ENCODE measurements at regions not wholly inside any gene's neighbourhood (a gene's known extent, or its start where the extent isn't known, plus 50 kb on each side); places are given as distances from the start of the nearest gene placed in this dataset.

- no peak for TF ChIP-seq MAX (IDR thresholded peaks at IDR 0.05)
- no peak for TF ChIP-seq CREB1 (IDR thresholded peaks at IDR 0.05; ENCODE audit: low read depth)
- TF ChIP-seq REST (IDR thresholded peaks at IDR 0.05; ENCODE audit: low read depth): no peak
- TF ChIP-seq EP300 (IDR thresholded peaks at IDR 0.05; ENCODE audit: borderline replicate concordance): no peak
- TF ChIP-seq TAF1 (IDR thresholded peaks at IDR 0.05; ENCODE audit: low read depth): no peak
- TF ChIP-seq CEBPB (IDR thresholded peaks at IDR 0.05): no peak
- no peak for TF ChIP-seq YY1 (IDR thresholded peaks at IDR 0.05; ENCODE audit: low read depth)
- TF ChIP-seq TEAD4 (IDR thresholded peaks at IDR 0.05): no peak
- no peak for TF ChIP-seq RAD21 (IDR thresholded peaks at IDR 0.05; ENCODE audit: low read depth)
- no peak for TF ChIP-seq USF1 (IDR thresholded peaks at IDR 0.05)
- TF ChIP-seq ZBTB7A (IDR thresholded peaks at IDR 0.05; ENCODE audit: low read depth): no peak
- TF ChIP-seq EGR1 (IDR thresholded peaks at IDR 0.05): no peak
Observed at GRCh38 chr15:25554640-25555039, 115.8 kb upstream of the UBE3A start.
